C4-2B (cell line): ENCODE measurements at regions not wholly inside any gene's neighbourhood (a gene's known extent, or its start where the extent isn't known, plus 50 kb on each side); places are given as distances from the start of the nearest gene placed in this dataset.

Source experiments
- ZFX ChIP-seq: fragments of 450-650 bp; IDR thresholded peaks from 2 replicates; pipeline ENCODE4 v1.6.1; 2017
- TF ChIP-seq, protein P1 (sequence below): fragments of 450-650 bp; conservative IDR thresholded peaks from 2 replicates; pipeline ENCODE4 v1.5.1; 2017; ENCODE audit warnings: mild to moderate bottlenecking

DNA sequence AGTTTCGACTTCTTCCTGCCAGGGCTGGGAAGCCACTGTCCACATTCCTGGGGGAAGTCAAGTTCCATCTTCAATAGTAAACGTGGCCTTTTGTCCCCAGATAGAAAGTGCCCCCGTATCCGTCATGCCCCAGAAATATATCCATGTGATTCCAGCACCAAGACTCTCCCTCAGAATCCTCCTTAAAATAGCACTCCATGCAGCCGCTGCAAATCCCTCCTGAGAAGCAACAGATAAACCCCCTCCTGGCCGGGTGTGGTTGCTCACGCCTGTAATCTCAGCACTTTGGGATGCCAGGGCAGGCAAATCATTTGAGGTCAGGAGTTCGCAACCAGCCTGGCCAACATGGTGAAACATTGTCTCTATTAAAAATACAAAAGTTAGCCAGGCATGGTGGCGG is 126.1 kb downstream of the OLFM1 start:
- TF ChIP-seq, protein P1, sequence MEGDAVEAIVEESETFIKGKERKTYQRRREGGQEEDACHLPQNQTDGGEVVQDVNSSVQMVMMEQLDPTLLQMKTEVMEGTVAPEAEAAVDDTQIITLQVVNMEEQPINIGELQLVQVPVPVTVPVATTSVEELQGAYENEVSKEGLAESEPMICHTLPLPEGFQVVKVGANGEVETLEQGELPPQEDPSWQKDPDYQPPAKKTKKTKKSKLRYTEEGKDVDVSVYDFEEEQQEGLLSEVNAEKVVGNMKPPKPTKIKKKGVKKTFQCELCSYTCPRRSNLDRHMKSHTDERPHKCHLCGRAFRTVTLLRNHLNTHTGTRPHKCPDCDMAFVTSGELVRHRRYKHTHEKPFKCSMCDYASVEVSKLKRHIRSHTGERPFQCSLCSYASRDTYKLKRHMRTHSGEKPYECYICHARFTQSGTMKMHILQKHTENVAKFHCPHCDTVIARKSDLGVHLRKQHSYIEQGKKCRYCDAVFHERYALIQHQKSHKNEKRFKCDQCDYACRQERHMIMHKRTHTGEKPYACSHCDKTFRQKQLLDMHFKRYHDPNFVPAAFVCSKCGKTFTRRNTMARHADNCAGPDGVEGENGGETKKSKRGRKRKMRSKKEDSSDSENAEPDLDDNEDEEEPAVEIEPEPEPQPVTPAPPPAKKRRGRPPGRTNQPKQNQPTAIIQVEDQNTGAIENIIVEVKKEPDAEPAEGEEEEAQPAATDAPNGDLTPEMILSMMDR, result no peak
- TF ChIP-seq ZFX, result no peak
